GM18909 (cell line): ENCODE measurements at regions not wholly inside any gene's neighbourhood (a gene's known extent, or its start where the extent isn't known, plus 50 kb on each side); places are given as distances from the start of the nearest gene placed in this dataset.

Experiments
- ATAC-seq: cut with Tn5 transposase; IDR thresholded peaks from one replicate; pipeline ENCODE4 v1.9.1; 2021; ENCODE audit warnings: mild to moderate bottlenecking; ENCODE audit not compliant: unreplicated experiment, poor library complexity

- ATAC-seq = no peak
These were observed 670.3 kb upstream of the TBX3 start for GRCh38 chr12:115354007-115354890.

GRCh38 chr12:115353467-115353866, 669.5 kb upstream of the TBX3 start:
- no peak for ATAC-seq

- no peak for ATAC-seq
These were observed 667.6 kb upstream of the TBX3 start for GRCh38 chr12:115351514-115352077.

- no peak for ATAC-seq
These were observed 665.7 kb upstream of the TBX3 start for GRCh38 chr12:115349711-115350110.

GRCh38 chr12:115348301-115348700, 664.3 kb upstream of the TBX3 start:
- ATAC-seq = no peak

GRCh38 chr12:115343601-115344000, 659.6 kb upstream of the TBX3 start:
- ATAC-seq = no peak

GRCh38 chr12:115343008-115343407, 659.0 kb upstream of the TBX3 start:
- ATAC-seq = no peak

GRCh38 chr12:115341442-115341841, 657.5 kb upstream of the TBX3 start:
- ATAC-seq = no peak

GRCh38 chr12:115338566-115339294, 654.8 kb upstream of the TBX3 start:
- ATAC-seq = no peak

GRCh38 chr12:115337693-115338543, 653.9 kb upstream of the TBX3 start:
- ATAC-seq = no peak

- no peak for ATAC-seq
These were observed 652.5 kb upstream of the TBX3 start for GRCh38 chr12:115336506-115336905.

- ATAC-seq = no peak
These were observed 651.6 kb upstream of the TBX3 start for GRCh38 chr12:115335594-115335993.

GRCh38 chr12:115335048-115335447, 651.1 kb upstream of the TBX3 start:
- no peak for ATAC-seq

GRCh38 chr12:115332945-115333344, 649.0 kb upstream of the TBX3 start:
- no peak for ATAC-seq

GRCh38 chr12:115325858-115326257, 641.9 kb upstream of the TBX3 start:
- ATAC-seq = no peak

- ATAC-seq = no peak
These were observed 641.1 kb upstream of the TBX3 start for GRCh38 chr12:115324949-115325593.

- ATAC-seq = no peak
These were observed 639.4 kb upstream of the TBX3 start for GRCh38 chr12:115323223-115323905.

- ATAC-seq = peak; percentile 76
These were observed 638.3 kb upstream of the TBX3 start for GRCh38 chr12:115322275-115322674.

GRCh38 chr12:115320967-115321366, 637.0 kb upstream of the TBX3 start:
- no peak for ATAC-seq
